H1 (cell line): ENCODE measurements at regions not wholly inside any gene's neighbourhood (a gene's known extent, or its start where the extent isn't known, plus 50 kb on each side); places are given as distances from the start of the nearest gene placed in this dataset.

Experiments
- CTCF ChIA-PET: fragments of 300-600 bp; sonication (Branson Sonifier 250); formaldehyde crosslinking; loops from one replicate; lab custom pipeline; 2021; ENCODE audit not compliant: partially characterized antibody; lab: Charles Lee
- POLR2A ChIA-PET: fragments of 300-600 bp; sonication (Branson Sonifier 250); formaldehyde crosslinking; loops from one replicate; lab custom pipeline; 2021; ENCODE audit warnings: inconsistent platforms; ENCODE audit not compliant: partially characterized antibody; lab: Charles Lee
- DNase-seq, 2 experiments: peaks; one replicate each; pipeline versions ENCODE4 v3.0.0 to v3.0.0-alpha.2; 2010 to 2022; ENCODE audit warnings: low spot score in 2 of 2, low read depth in 1 of 2, mixed read lengths in 1 of 2
- FAIRE-seq: peaks from 2 replicates; lab custom pipeline; 2011; peaks lifted over from hg19 to GRCh38; lab: Jason Lieb, UNC
- H2AFZ ChIP-seq: 2 replicates; pipeline ENCODE4 v1.8.1; 2012; ENCODE audit warnings: low read length, inconsistent platforms
- H2AK5ac ChIP-seq: 2 replicates; pipeline ENCODE4 v1.6.1; 2013; ENCODE audit warnings: low read depth, low read length
- H2BK120ac ChIP-seq: replicated peaks from 2 replicates; pipeline ENCODE3; 2013; ENCODE audit warnings: low read depth, low read length, inconsistent platforms
- H2BK12ac ChIP-seq: 2 replicates; pipeline ENCODE4 v1.6.1; 2013; ENCODE audit warnings: low read depth, low read length
- H2BK15ac ChIP-seq: 2 replicates; pipeline ENCODE4 v1.6.1; 2013; ENCODE audit warnings: low read length
- H2BK20ac ChIP-seq: 2 replicates; pipeline ENCODE4 v1.6.1; 2013; ENCODE audit warnings: low read length
- H2BK5ac ChIP-seq: 2 replicates; pipeline ENCODE4 v1.6.1; 2013; ENCODE audit warnings: low read depth, low read length
- H3K14ac ChIP-seq: 2 replicates; pipeline ENCODE4 v1.6.1; 2013; ENCODE audit warnings: inconsistent platforms; ENCODE audit not compliant: insufficient read length
- H3K18ac ChIP-seq: 2 replicates; pipeline ENCODE4 v1.6.1; 2013; ENCODE audit warnings: low read length; ENCODE audit errors: extremely low read depth
- H3K23ac ChIP-seq: 2 replicates; pipeline ENCODE4 v1.6.1; 2013; ENCODE audit warnings: inconsistent platforms; ENCODE audit not compliant: insufficient read length
- H3K23me2 ChIP-seq: 2 replicates; pipeline ENCODE4 v1.6.1; 2013; ENCODE audit warnings: low read depth, low read length
- H3K27ac ChIP-seq: 2 replicates; pipeline ENCODE4 v1.6.1; 2011; ENCODE audit warnings: low read depth, low read length, inconsistent platforms
- H3K27me3 ChIP-seq, 4 experiments: replicated peaks in 1 of 4; 1 replicate in 1 of 4; 2 replicates in 3 of 4; pipeline versions ENCODE4 v1.6.1 to v1.8.1; 2011 to 2013; ENCODE audit warnings: low read length in 3 of 4, mild to moderate bottlenecking in 3 of 4, inconsistent platforms in 2 of 4, mixed read lengths in 2 of 4, moderate library complexity in 1 of 4; ENCODE audit not compliant: control insufficient read depth in 3 of 4, insufficient read depth in 3 of 4; ENCODE audit errors: extremely low read depth in 1 of 4
- H3K36me3 ChIP-seq, 4 experiments: 2 replicates each; pipeline versions ENCODE4 v1.6.1 to v1.8.1; 2011 to 2013; ENCODE audit warnings: mild to moderate bottlenecking in 4 of 4, low read length in 3 of 4, moderate library complexity in 2 of 4, control low read depth in 1 of 4, inconsistent platforms in 1 of 4; ENCODE audit not compliant: insufficient read depth in 4 of 4, control insufficient read depth in 2 of 4
- H3K4ac ChIP-seq: replicated peaks from 2 replicates; pipeline ENCODE3; 2013; ENCODE audit warnings: low read length, low read depth, mixed read lengths, inconsistent platforms; ENCODE audit not compliant: insufficient read length
- H3K4me1 ChIP-seq, 4 experiments: replicated peaks in 1 of 4; 1 replicate in 1 of 4; 2 replicates in 3 of 4; pipeline versions ENCODE4 v1.6.1 to v1.8.1; 2011 to 2013; ENCODE audit warnings: low read length in 3 of 4, inconsistent platforms in 2 of 4, mixed read lengths in 1 of 4; ENCODE audit not compliant: insufficient read depth in 4 of 4, control insufficient read depth in 3 of 4
- H3K4me2 ChIP-seq, 2 experiments: 2 replicates each; pipeline versions ENCODE4 v1.6.1 to v1.8.1; 2011 to 2013; ENCODE audit warnings: low read depth in 2 of 2, low read length in 2 of 2, control low read depth in 1 of 2, inconsistent platforms in 1 of 2, mild to moderate bottlenecking in 1 of 2; ENCODE audit not compliant: insufficient read depth in 1 of 2
- H3K4me3 ChIP-seq, 4 experiments: fragments of 200-600, 300-600 bp in 1 of 4; sonication (generic), shearing (Covaris generic), sonication (Bioruptor Twin) in 1 of 4; 2 replicates each; pipeline versions ENCODE4 v1.5.1 to v1.8.1; 2011 to 2016; ENCODE audit warnings: low read length in 4 of 4, low read depth in 3 of 4, control low read depth in 2 of 4, inconsistent platforms in 2 of 4, mild to moderate bottlenecking in 2 of 4, mixed read lengths in 1 of 4, moderate library complexity in 1 of 4; ENCODE audit not compliant: insufficient read depth in 2 of 4; ENCODE audit errors: extremely low read depth in 1 of 4
- H3K56ac ChIP-seq: replicated peaks from 2 replicates; pipeline ENCODE3; 2013; ENCODE audit warnings: low read depth, mild to moderate bottlenecking, mixed read lengths, low read length, inconsistent platforms; ENCODE audit not compliant: insufficient read length
- H3K79me1 ChIP-seq: 2 replicates; pipeline ENCODE4 v1.6.1; 2013; ENCODE audit warnings: low read depth, low read length, control low read depth
- H3K79me2 ChIP-seq, 2 experiments: 2 replicates each; pipeline versions ENCODE4 v1.6.1 to v1.8.1; 2012 to 2013; ENCODE audit warnings: low read length in 2 of 2, mild to moderate bottlenecking in 2 of 2, inconsistent platforms in 1 of 2; ENCODE audit not compliant: insufficient read depth in 2 of 2, control insufficient read depth in 1 of 2
- H3K9ac ChIP-seq, 4 experiments: replicated peaks in 1 of 4; 1 replicate in 1 of 4; 2 replicates in 3 of 4; pipeline versions ENCODE4 v1.6.1 to v1.8.1; 2011 to 2013; ENCODE audit warnings: low read depth in 3 of 4, low read length in 3 of 4, control low read depth in 2 of 4, mild to moderate bottlenecking in 2 of 4, moderate library complexity in 2 of 4, inconsistent platforms in 1 of 4; ENCODE audit errors: extremely low read depth in 1 of 4
- H3K9me3 ChIP-seq, 2 experiments: 2 replicates each; pipeline versions ENCODE4 v1.6.1 to v1.8.1; 2012 to 2013; ENCODE audit warnings: mild to moderate bottlenecking in 2 of 2, moderate library complexity in 2 of 2, control low read depth in 1 of 2, inconsistent platforms in 1 of 2, low read depth in 1 of 2, low read length in 1 of 2, mixed read lengths in 1 of 2; ENCODE audit not compliant: insufficient read depth in 2 of 2
- H4K20me1 ChIP-seq, 2 experiments: replicated peaks in 1 of 2; 2 replicates each; pipeline versions ENCODE3 to v1.8.1; 2011 to 2013; ENCODE audit warnings: inconsistent platforms in 2 of 2, low read length in 2 of 2, mild to moderate bottlenecking in 1 of 2; ENCODE audit not compliant: insufficient read depth in 2 of 2, control insufficient read depth in 1 of 2
- H4K5ac ChIP-seq: 2 replicates; pipeline ENCODE4 v1.6.1; 2013; ENCODE audit warnings: low read length, low read depth, mixed read lengths, inconsistent platforms; ENCODE audit not compliant: insufficient read length
- H4K8ac ChIP-seq: 2 replicates; pipeline ENCODE4 v1.8.0; 2013; ENCODE audit warnings: mild to moderate bottlenecking, moderate library complexity, low read length, inconsistent platforms; ENCODE audit not compliant: insufficient read depth; ENCODE audit errors: extremely low read depth
- H4K91ac ChIP-seq: replicated peaks from 2 replicates; pipeline ENCODE3; 2013; ENCODE audit warnings: low read length, mixed read lengths, inconsistent platforms; ENCODE audit not compliant: insufficient read length
- GTF2F1 ChIP-seq: IDR thresholded peaks from 2 replicates; pipeline ENCODE4 v1.6.1; 2012; ENCODE audit warnings: low read depth, low read length, improper control_type of control experiment, borderline replicate concordance
- RXRA ChIP-seq: IDR thresholded peaks from 2 replicates; pipeline ENCODE4 v1.6.1; 2011; ENCODE audit warnings: low read depth, mild to moderate bottlenecking, low read length, moderate library complexity; ENCODE audit not compliant: insufficient read depth
- WGBS, 2 experiments: shearing (Covaris generic) in 1 of 2; methylation state at CpG; one replicate each; pipeline versions ENCODE4 v1.1.6 to v1.1.7; 2013 to 2015; ENCODE audit warnings: low lambda C conversion rate in 2 of 2, mixed read lengths in 2 of 2, inconsistent platforms in 1 of 2, low coverage in 1 of 2, missing lambda C conversion rate in 1 of 2; ENCODE audit not compliant: insufficient replicate concordance in 2 of 2, insufficient coverage in 1 of 2, insufficient read length in 1 of 2; ENCODE audit errors: extremely low coverage in 1 of 2, missing lambda C conversion rate in 1 of 2; 5-methylcytosine and 5-hydroxymethylcytosine counted together

- FAIRE-seq (no peak), DNase-seq (no peak)
- Histone ChIP-seq H3K23me2 (no peaks in the 10 kb centered on the region), H3K4ac (no peak overlapping the region), H4K5ac (no peak overlapping the region), H3K23ac (no peak overlapping the region), H3K79me2 (no peaks in the 10 kb centered on the region), H2BK5ac (no peak overlapping the region), H3K27ac (no peak overlapping the region), H3K4me1 (peaks cover 2 to 6% (median 3%) of the 10 kb centered on the region in 4 experiments; a peak in 6 of 7 replicates), H3K9me3 (no peaks in the 10 kb centered on the region), H2AFZ (no peak overlapping the region), H4K20me1 (no peaks in the 10 kb centered on the region), H4K8ac (no peak overlapping the region), H2BK15ac (no peak overlapping the region), H3K14ac (no peak overlapping the region), H3K56ac (no peak overlapping the region), H3K4me2 (no peak overlapping the region), H3K27me3 (no peaks in the 10 kb centered on the region), H3K9ac (no peak overlapping the region), H3K18ac (no peak overlapping the region), H3K4me3 (no peak overlapping the region), H2BK120ac (no peak overlapping the region), H3K36me3 (no peaks in the 10 kb centered on the region), H2AK5ac (no peak overlapping the region), H3K79me1 (no peaks in the 10 kb centered on the region), H2BK20ac (no peak overlapping the region), H2BK12ac (no peak overlapping the region), H4K91ac (no peak overlapping the region)
- no peak for TF ChIP-seq GTF2F1
- TF ChIP-seq RXRA, result no peak
- ChIA-PET CTCF (no interaction called here), POLR2A (interaction anchor here (1.1 kb wide), 1 partner anchor 11 kb away, joined by 3 read pairs; no protein-coding TSS in a partner anchor)
- 92% methylated on average over 7 of the region's 7 CpGs; no CpG with 5 or more reads in 1 of the 2 experiments for WGBS, 2 experiments
These were observed 303.5 kb upstream of the MGMT start for GRCh38 chr10:129163531-129163930.
